ENCODE measurements at regions not wholly inside any gene's neighbourhood (a gene's known extent, or its start where the extent isn't known, plus 50 kb on each side); places are given as distances from the start of the nearest gene placed in this dataset.

GRCh38 chr2:43169099-43169945 lies 57.1 kb downstream of the ZFP36L2 start (continued):
- TF ChIP-seq BACH1 (IDR thresholded peaks at IDR 0.05; ENCODE audit: borderline replicate concordance): no peak
- TF ChIP-seq FOXK2 (IDR thresholded peaks at IDR 0.05): no peak
- TF ChIP-seq, protein P1, sequence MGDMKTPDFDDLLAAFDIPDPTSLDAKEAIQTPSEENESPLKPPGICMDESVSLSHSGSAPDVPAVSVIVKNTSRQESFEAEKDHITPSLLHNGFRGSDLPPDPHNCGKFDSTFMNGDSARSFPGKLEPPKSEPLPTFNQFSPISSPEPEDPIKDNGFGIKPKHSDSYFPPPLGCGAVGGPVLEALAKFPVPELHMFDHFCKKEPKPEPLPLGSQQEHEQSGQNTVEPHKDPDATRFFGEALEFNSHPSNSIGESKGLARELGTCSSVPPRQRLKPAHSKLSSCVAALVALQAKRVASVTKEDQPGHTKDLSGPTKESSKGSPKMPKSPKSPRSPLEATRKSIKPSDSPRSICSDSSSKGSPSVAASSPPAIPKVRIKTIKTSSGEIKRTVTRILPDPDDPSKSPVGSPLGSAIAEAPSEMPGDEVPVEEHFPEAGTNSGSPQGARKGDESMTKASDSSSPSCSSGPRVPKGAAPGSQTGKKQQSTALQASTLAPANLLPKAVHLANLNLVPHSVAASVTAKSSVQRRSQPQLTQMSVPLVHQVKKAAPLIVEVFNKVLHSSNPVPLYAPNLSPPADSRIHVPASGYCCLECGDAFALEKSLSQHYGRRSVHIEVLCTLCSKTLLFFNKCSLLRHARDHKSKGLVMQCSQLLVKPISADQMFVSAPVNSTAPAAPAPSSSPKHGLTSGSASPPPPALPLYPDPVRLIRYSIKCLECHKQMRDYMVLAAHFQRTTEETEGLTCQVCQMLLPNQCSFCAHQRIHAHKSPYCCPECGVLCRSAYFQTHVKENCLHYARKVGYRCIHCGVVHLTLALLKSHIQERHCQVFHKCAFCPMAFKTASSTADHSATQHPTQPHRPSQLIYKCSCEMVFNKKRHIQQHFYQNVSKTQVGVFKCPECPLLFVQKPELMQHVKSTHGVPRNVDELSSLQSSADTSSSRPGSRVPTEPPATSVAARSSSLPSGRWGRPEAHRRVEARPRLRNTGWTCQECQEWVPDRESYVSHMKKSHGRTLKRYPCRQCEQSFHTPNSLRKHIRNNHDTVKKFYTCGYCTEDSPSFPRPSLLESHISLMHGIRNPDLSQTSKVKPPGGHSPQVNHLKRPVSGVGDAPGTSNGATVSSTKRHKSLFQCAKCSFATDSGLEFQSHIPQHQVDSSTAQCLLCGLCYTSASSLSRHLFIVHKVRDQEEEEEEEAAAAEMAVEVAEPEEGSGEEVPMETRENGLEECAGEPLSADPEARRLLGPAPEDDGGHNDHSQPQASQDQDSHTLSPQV (IDR thresholded peaks at IDR 0.05): no peak
- TF ChIP-seq ZNF622 (IDR thresholded peaks at IDR 0.05): no peak
- TF ChIP-seq SREBF2 (IDR thresholded peaks at IDR 0.05; ENCODE audit: low read length): no peak
- peak; percentile 52 for TF ChIP-seq SKIL (IDR thresholded peaks at IDR 0.05; ENCODE audit: low read depth, poor library complexity, severe bottlenecking)
- TF ChIP-seq, protein P2, sequence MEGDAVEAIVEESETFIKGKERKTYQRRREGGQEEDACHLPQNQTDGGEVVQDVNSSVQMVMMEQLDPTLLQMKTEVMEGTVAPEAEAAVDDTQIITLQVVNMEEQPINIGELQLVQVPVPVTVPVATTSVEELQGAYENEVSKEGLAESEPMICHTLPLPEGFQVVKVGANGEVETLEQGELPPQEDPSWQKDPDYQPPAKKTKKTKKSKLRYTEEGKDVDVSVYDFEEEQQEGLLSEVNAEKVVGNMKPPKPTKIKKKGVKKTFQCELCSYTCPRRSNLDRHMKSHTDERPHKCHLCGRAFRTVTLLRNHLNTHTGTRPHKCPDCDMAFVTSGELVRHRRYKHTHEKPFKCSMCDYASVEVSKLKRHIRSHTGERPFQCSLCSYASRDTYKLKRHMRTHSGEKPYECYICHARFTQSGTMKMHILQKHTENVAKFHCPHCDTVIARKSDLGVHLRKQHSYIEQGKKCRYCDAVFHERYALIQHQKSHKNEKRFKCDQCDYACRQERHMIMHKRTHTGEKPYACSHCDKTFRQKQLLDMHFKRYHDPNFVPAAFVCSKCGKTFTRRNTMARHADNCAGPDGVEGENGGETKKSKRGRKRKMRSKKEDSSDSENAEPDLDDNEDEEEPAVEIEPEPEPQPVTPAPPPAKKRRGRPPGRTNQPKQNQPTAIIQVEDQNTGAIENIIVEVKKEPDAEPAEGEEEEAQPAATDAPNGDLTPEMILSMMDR (IDR thresholded peaks at IDR 0.05 in 2 of 3, conservative IDR thresholded peaks at IDR 0.05 in 1 of 3; ENCODE audit: control insufficient read depth in 2 of 3, extremely low read depth in 1 of 3, insufficient read depth in 1 of 3, low read depth in 3 of 3, low read length in 3 of 3): no peak
- TF ChIP-seq ZNF384 (IDR thresholded peaks at IDR 0.05; ENCODE audit: borderline replicate concordance, low read depth, low read length): no peak
- no peak for TF ChIP-seq SMAD1 (IDR thresholded peaks at IDR 0.05; ENCODE audit: low read depth, partially characterized antibody)
- peak; percentile 62 for TF ChIP-seq GATAD2B (conservative IDR thresholded peaks at IDR 0.05; ENCODE audit: low read depth)
- 0 out of 2 replicates have a peak, but pooled peaks have one; percentile 79 for TF ChIP-seq RCOR1 (conservative IDR thresholded peaks at IDR 0.05; ENCODE audit: low read depth, low read length)
- TF ChIP-seq, protein P3, sequence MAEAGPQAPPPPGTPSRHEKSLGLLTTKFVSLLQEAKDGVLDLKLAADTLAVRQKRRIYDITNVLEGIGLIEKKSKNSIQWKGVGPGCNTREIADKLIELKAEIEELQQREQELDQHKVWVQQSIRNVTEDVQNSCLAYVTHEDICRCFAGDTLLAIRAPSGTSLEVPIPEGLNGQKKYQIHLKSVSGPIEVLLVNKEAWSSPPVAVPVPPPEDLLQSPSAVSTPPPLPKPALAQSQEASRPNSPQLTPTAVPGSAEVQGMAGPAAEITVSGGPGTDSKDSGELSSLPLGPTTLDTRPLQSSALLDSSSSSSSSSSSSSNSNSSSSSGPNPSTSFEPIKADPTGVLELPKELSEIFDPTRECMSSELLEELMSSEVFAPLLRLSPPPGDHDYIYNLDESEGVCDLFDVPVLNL (IDR thresholded peaks at IDR 0.05; ENCODE audit: low read depth, low read length): no peak
- no peak for TF ChIP-seq TCF12 (IDR thresholded peaks at IDR 0.05; ENCODE audit: low read depth, low read length)
- no peak for TF ChIP-seq BRCA1 (IDR thresholded peaks at IDR 0.05; ENCODE audit: low read depth, low read length)
- no peak for TF ChIP-seq STAT3 (IDR thresholded peaks at IDR 0.05; ENCODE audit: low read depth, low read length)
- no peak for TF ChIP-seq NR2C1 (IDR thresholded peaks at IDR 0.05)
- TF ChIP-seq SMC3 (IDR thresholded peaks at IDR 0.05; ENCODE audit: borderline replicate concordance, low read length): peak; percentile 29; the same call in 1 of the 2 replicates
- no peak for TF ChIP-seq SRF (IDR thresholded peaks at IDR 0.05; ENCODE audit: low read depth in 2 of 2, low read length in 2 of 2)
- no peak for TF ChIP-seq HSF1 (IDR thresholded peaks at IDR 0.05; ENCODE audit: low read depth, low read length)
